ENCODE measurements at regions not wholly inside any gene's neighbourhood (a gene's known extent, or its start where the extent isn't known, plus 50 kb on each side); places are given as distances from the start of the nearest gene placed in this dataset.

DNA sequence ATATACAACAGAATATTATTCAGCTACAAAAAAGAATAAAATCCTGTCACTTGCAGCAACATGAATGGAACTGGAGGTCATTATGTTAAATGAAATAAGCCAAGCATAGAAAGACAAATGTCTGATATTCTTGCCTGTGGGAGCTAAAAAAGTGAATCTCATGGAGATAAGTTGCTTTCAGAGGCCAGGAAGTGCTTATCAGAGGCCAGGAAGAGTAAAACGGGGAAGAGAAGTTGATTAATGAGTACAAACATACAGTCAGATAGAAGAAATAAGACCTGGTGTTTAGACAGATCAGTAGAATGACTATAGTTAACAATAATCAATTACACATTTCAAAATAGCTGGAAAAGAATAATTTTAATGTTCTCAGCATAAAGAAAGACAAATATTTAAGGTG, 54.4 kb upstream of the CPHXL start:
- TF ChIP-seq, protein P1, sequence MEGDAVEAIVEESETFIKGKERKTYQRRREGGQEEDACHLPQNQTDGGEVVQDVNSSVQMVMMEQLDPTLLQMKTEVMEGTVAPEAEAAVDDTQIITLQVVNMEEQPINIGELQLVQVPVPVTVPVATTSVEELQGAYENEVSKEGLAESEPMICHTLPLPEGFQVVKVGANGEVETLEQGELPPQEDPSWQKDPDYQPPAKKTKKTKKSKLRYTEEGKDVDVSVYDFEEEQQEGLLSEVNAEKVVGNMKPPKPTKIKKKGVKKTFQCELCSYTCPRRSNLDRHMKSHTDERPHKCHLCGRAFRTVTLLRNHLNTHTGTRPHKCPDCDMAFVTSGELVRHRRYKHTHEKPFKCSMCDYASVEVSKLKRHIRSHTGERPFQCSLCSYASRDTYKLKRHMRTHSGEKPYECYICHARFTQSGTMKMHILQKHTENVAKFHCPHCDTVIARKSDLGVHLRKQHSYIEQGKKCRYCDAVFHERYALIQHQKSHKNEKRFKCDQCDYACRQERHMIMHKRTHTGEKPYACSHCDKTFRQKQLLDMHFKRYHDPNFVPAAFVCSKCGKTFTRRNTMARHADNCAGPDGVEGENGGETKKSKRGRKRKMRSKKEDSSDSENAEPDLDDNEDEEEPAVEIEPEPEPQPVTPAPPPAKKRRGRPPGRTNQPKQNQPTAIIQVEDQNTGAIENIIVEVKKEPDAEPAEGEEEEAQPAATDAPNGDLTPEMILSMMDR (IDR thresholded peaks at IDR 0.05), result no peak
- TF ChIP-seq EZH2 (IDR thresholded peaks at IDR 0.05; ENCODE audit: borderline replicate concordance, insufficient read depth, low read depth, low read length, poor library complexity, severe bottlenecking), result no peak

Data from B cell (primary cell).